ENCODE measurements at regions not wholly inside any gene's neighbourhood (a gene's known extent, or its start where the extent isn't known, plus 50 kb on each side); places are given as distances from the start of the nearest gene placed in this dataset.

DNA sequence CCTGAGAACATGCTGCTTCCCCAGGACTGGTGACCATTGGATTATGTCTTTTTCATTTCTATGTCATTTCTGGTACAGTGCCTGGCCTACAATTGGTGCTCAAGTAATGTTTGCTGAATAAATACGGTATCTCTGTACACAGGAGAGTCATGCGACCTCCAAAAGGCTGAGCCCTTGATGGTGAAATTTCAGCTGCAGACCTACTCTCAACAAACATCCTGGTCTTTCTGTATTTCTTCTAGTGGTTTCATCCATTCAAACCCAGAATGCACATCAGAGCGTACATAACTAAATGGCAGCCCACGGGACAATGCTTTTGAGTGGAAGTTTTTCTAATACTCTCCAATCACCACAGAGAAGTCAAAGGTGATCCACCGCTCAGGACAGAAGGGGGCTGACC lies 62.6 kb upstream of the RPS23 start:
- peaks cover 8 to 14% (median 9%) of the 10 kb centered on the region in 3 donors for H3K4me1 ChIP-seq (ENCODE audit: control insufficient read depth in 3 of 3, insufficient read depth in 3 of 3, low read length in 3 of 3)
- no peak overlapping the region for H3K9ac ChIP-seq (ENCODE audit: low read depth in 1 of 3, low read length in 3 of 3)
- no peak overlapping the region for H3K27ac ChIP-seq (ENCODE audit: low read depth, low read length)
- H3K4me3 ChIP-seq (ENCODE audit: low read length in 3 of 3): no peak overlapping the region
- no peaks in the 10 kb centered on the region for H3K27me3 ChIP-seq (ENCODE audit: control insufficient read depth in 3 of 3, insufficient read depth in 3 of 3, low read length in 3 of 3)
- H3K36me3 ChIP-seq (ENCODE audit: control insufficient read depth in 3 of 3, insufficient read depth in 3 of 3, low read length in 3 of 3): no peaks in the 10 kb centered on the region
- no peaks in the 10 kb centered on the region for H3K9me3 ChIP-seq (ENCODE audit: control insufficient read depth in 3 of 3, low read length in 3 of 3)

DNA sequence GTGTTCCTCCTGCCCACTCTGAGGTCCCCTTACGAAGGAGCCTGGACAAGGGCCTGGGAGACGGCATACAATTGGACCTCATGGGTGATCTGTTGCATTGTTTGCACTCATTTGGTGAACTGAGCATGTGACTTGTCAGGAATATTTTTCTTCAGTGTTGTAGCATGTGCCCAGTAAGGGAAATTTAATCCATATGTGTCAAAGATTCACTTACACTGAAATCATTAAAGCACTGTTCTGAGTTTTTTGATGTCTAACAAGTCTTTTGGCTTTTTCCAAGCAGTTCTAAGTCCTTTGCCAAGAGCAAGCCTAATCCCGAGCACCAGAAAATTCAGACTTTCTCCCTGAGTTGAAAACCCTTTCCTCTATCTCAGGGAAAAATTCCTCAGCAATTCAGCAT lies 61.6 kb upstream of the RPS23 start:
- no peak overlapping the region for H3K27ac ChIP-seq (ENCODE audit: low read depth, low read length)
- no peaks in the 10 kb centered on the region for H3K36me3 ChIP-seq (ENCODE audit: control insufficient read depth in 3 of 3, insufficient read depth in 3 of 3, low read length in 3 of 3)
- no peak overlapping the region for H3K9ac ChIP-seq (ENCODE audit: low read depth in 1 of 3, low read length in 3 of 3)
- H3K9me3 ChIP-seq (ENCODE audit: control insufficient read depth in 3 of 3, low read length in 3 of 3): no peaks in the 10 kb centered on the region
- no peaks in the 10 kb centered on the region for H3K27me3 ChIP-seq (ENCODE audit: control insufficient read depth in 3 of 3, insufficient read depth in 3 of 3, low read length in 3 of 3)
- no peak overlapping the region for H3K4me3 ChIP-seq (ENCODE audit: low read length in 3 of 3)
- peaks cover 18 to 21% (median 18%) of the 10 kb centered on the region in 3 donors for H3K4me1 ChIP-seq (ENCODE audit: control insufficient read depth in 3 of 3, insufficient read depth in 3 of 3, low read length in 3 of 3)

DNA sequence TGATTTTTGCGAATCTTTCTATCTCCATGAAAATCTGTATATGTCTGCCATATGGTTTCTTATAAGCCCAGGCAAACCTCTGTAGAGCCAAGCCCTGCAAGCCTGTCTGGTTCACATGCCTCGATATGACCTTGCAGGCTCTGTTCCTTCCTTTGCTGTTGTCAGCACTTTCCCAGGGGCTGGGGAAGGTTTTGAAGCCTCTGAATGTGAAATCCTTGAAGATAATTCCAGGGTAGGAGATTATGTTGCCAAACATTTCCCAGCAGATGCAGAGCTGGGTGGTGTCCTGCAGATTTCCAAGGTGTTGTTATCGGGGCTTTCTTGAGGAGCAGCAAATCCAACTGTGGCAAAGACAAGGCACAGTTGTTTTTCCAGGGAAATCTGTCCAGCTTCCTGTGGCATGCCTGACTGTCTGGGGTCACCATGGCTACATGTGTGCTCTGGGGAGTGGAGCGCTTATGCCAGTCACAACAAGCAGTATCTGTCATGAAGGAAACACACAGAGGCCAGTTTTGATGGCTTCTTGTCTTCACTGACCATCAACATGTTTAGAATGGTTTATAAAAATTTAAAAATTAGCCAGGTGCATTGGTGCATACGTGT lies 60.7 kb upstream of the RPS23 start:
- H3K4me1 ChIP-seq (ENCODE audit: control insufficient read depth in 3 of 3, insufficient read depth in 3 of 3, low read length in 3 of 3): peaks cover 25 to 28% (median 27%) of the 10 kb centered on the region in 3 donors
- no peak overlapping the region for H3K9ac ChIP-seq (ENCODE audit: low read depth in 1 of 3, low read length in 3 of 3)
- H3K4me3 ChIP-seq (ENCODE audit: low read length in 3 of 3): no peak overlapping the region
- no peaks in the 10 kb centered on the region for H3K9me3 ChIP-seq (ENCODE audit: control insufficient read depth in 3 of 3, low read length in 3 of 3)
- H3K36me3 ChIP-seq (ENCODE audit: control insufficient read depth in 3 of 3, insufficient read depth in 3 of 3, low read length in 3 of 3): no peaks in the 10 kb centered on the region
- H3K27ac ChIP-seq (ENCODE audit: low read depth, low read length): no peak overlapping the region
- no peaks in the 10 kb centered on the region for H3K27me3 ChIP-seq (ENCODE audit: control insufficient read depth in 3 of 3, insufficient read depth in 3 of 3, low read length in 3 of 3)

DNA sequence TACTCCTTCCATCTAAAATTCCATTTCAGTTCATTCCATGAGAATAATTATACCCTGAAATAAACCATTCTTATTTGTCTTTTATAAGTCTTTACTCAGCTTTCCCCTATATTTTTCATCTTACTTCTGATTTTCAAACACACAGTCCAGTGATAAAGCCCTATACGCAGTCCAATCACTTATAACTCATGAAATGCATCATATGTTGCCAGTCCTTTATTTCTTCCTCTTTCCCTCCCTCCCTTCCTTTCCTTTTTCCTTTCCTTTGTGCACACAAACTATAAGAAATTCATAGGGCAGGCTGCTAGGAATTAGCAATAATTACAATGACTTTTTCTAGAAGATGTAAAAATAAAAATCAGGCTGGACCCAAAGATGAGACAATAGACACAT lies 58.8 kb upstream of the RPS23 start:
- Histone ChIP-seq H3K9me3 (ENCODE audit: control insufficient read depth in 3 of 3, low read length in 3 of 3) (no peaks in the 10 kb centered on the region), H3K9ac (ENCODE audit: low read depth in 1 of 3, low read length in 3 of 3) (no peak overlapping the region), H3K4me1 (ENCODE audit: control insufficient read depth in 3 of 3, insufficient read depth in 3 of 3, low read length in 3 of 3) (peaks cover 25 to 30% (median 28%) of the 10 kb centered on the region in 3 donors), H3K36me3 (ENCODE audit: control insufficient read depth in 3 of 3, insufficient read depth in 3 of 3, low read length in 3 of 3) (no peaks in the 10 kb centered on the region), H3K4me3 (ENCODE audit: low read length in 3 of 3) (no peak overlapping the region), H3K27me3 (ENCODE audit: control insufficient read depth in 3 of 3, insufficient read depth in 3 of 3, low read length in 3 of 3) (no peaks in the 10 kb centered on the region), H3K27ac (ENCODE audit: low read depth, low read length) (peak overlapping the region; percentile 73)

DNA sequence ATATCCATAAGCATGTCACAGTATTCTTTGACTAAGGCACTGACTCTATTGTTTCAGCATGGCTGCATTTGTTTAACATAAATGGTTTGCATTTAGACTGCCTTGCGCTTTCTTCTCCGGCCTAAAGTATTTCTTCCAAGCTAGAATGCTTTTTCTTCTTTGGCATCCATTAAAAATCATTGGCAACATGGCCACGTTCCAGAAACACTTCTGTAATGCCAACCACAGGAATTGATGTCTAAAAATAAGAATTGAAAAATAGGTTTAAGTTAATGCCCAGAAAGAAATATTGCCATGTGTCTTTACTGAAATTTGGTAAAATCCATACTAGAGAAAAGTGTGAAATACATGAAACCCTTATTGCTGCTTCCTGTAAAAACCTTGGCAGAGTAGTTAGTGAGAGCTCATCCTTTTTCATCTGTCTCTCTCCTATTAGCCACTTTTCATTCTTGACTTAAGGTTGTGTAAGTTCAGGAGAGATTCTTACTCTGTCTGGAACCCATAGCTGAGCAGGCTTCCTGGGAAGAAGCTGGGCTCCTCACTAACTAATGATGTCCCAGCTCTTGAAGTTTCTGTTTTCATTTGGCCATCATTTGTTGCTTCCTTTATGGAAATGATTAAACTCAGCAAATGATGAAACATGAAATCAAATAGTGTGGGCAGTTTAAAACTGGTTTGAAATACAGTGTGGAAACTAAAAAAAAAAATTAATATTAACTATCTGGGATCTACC lies 58.2 kb upstream of the RPS23 start:
- H3K27ac ChIP-seq (ENCODE audit: low read depth, low read length): peak overlapping the region; percentile 73
- peaks cover 25 to 30% (median 29%) of the 10 kb centered on the region in 3 donors for H3K4me1 ChIP-seq (ENCODE audit: control insufficient read depth in 3 of 3, insufficient read depth in 3 of 3, low read length in 3 of 3)
- no peaks in the 10 kb centered on the region for H3K27me3 ChIP-seq (ENCODE audit: control insufficient read depth in 3 of 3, insufficient read depth in 3 of 3, low read length in 3 of 3)

DNA sequence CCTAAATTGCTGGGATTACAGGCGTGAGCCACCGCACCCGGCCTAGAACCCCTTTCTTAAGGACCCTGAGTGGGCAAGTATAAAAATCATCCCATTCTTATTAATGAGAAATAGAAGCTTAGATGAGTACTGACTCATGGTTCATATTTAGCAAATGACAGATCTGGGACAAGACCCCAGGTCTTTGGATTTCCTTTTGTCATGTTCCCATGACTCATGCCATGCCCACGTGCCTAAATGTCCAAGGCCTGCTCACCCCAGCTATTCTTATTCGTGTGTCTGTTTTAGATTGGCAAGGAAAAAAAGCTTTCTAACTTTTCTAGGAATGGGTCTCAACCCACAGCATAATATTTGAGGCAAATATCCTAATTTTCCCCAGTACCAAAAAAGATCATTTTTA lies 57.7 kb upstream of the RPS23 start:
- Histone ChIP-seq H3K4me3 (ENCODE audit: low read length in 3 of 3) (no peak overlapping the region), H3K27me3 (ENCODE audit: control insufficient read depth in 3 of 3, insufficient read depth in 3 of 3, low read length in 3 of 3) (no peaks in the 10 kb centered on the region), H3K4me1 (ENCODE audit: control insufficient read depth in 3 of 3, insufficient read depth in 3 of 3, low read length in 3 of 3) (peaks cover 25 to 34% (median 33%) of the 10 kb centered on the region in 3 donors), H3K9me3 (ENCODE audit: control insufficient read depth in 3 of 3, low read length in 3 of 3) (no peaks in the 10 kb centered on the region), H3K36me3 (ENCODE audit: control insufficient read depth in 3 of 3, insufficient read depth in 3 of 3, low read length in 3 of 3) (no peaks in the 10 kb centered on the region), H3K27ac (ENCODE audit: low read depth, low read length) (peak overlapping the region; percentile 73), H3K9ac (ENCODE audit: low read depth in 1 of 3, low read length in 3 of 3) (no peak overlapping the region)

More for the DNA sequence above, 58.2 kb upstream of the RPS23 start:
- no peaks in the 10 kb centered on the region for H3K9me3 ChIP-seq (ENCODE audit: control insufficient read depth in 3 of 3, low read length in 3 of 3)
- no peaks in the 10 kb centered on the region for H3K36me3 ChIP-seq (ENCODE audit: control insufficient read depth in 3 of 3, insufficient read depth in 3 of 3, low read length in 3 of 3)
- H3K4me3 ChIP-seq (ENCODE audit: low read length in 3 of 3): no peak overlapping the region
- no peak overlapping the region for H3K9ac ChIP-seq (ENCODE audit: low read depth in 1 of 3, low read length in 3 of 3)

DNA sequence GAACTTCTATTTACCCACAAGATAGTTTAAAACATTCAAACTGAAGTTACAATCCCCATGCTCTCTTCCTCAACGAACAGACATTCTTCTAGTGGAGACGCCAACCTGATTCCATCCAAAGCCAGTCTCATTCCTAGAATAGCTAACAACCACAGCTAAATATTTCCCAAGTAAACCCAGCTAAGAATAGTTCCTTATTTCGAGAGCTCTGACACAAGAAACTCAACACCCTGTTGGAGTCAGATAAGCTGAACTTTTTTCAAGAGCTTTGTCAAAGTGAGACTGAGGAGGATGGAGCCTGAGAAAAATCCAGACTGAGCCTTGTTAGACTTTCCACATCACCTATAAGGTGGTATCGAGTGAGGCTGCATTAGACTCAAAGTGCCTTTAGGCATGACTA lies 56.7 kb upstream of the RPS23 start:
- H3K4me1 ChIP-seq (ENCODE audit: control insufficient read depth in 3 of 3, insufficient read depth in 3 of 3, low read length in 3 of 3): peaks cover 25 to 38% (median 34%) of the 10 kb centered on the region in 3 donors
- H3K9ac ChIP-seq (ENCODE audit: low read depth in 1 of 3, low read length in 3 of 3): peak overlapping the region; percentile 0 to 36 (median 34)
- no peaks in the 10 kb centered on the region for H3K36me3 ChIP-seq (ENCODE audit: control insufficient read depth in 3 of 3, insufficient read depth in 3 of 3, low read length in 3 of 3)
- peak overlapping the region in 2 of 3 donors; percentile 18 to 48 for H3K4me3 ChIP-seq (ENCODE audit: low read length in 3 of 3)
- peak overlapping the region; percentile 73 for H3K27ac ChIP-seq (ENCODE audit: low read depth, low read length)
- H3K9me3 ChIP-seq (ENCODE audit: control insufficient read depth in 3 of 3, low read length in 3 of 3): no peaks in the 10 kb centered on the region
- no peaks in the 10 kb centered on the region for H3K27me3 ChIP-seq (ENCODE audit: control insufficient read depth in 3 of 3, insufficient read depth in 3 of 3, low read length in 3 of 3)

DNA sequence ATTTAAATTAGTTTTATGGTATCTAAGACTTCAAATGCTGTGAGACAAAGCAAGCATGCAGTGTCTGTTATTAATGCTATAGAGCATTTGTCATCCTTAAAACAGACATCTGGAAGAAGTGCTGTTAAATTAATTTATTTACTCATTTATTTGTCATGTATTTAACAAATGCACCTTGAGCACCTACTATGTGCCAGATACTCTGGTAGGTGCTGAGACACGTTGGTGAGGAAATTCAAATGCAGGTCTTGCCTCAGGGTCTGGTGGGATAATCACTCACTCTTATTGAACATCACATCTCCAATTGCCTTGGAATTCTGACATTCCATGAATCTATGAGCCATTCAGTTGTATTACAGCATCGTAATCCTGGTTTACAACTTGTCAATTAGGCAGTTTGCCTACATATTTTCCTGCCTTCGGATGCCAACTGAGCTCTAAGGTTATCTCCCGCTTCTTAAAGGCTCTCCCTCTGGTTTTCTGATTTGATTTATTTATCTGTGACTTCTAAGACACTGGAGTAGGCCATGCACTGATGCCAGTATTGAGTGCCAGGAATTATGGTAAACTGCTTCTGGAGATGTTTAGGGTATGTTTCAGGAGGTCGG lies 56.0 kb upstream of the RPS23 start:
- H3K4me1 ChIP-seq (ENCODE audit: control insufficient read depth in 3 of 3, insufficient read depth in 3 of 3, low read length in 3 of 3): peaks cover 25 to 38% (median 32%) of the 10 kb centered on the region in 3 donors
- peak overlapping the region in 2 of 3 donors; percentile 18 to 48 for H3K4me3 ChIP-seq (ENCODE audit: low read length in 3 of 3)
- no peaks in the 10 kb centered on the region for H3K9me3 ChIP-seq (ENCODE audit: control insufficient read depth in 3 of 3, low read length in 3 of 3)
- H3K27me3 ChIP-seq (ENCODE audit: control insufficient read depth in 3 of 3, insufficient read depth in 3 of 3, low read length in 3 of 3): no peaks in the 10 kb centered on the region
- H3K27ac ChIP-seq (ENCODE audit: low read depth, low read length): peak overlapping the region; percentile 73
- H3K9ac ChIP-seq (ENCODE audit: low read depth in 1 of 3, low read length in 3 of 3): peak overlapping the region in 1 of 3 donors; percentile 36
- no peaks in the 10 kb centered on the region for H3K36me3 ChIP-seq (ENCODE audit: control insufficient read depth in 3 of 3, insufficient read depth in 3 of 3, low read length in 3 of 3)

DNA sequence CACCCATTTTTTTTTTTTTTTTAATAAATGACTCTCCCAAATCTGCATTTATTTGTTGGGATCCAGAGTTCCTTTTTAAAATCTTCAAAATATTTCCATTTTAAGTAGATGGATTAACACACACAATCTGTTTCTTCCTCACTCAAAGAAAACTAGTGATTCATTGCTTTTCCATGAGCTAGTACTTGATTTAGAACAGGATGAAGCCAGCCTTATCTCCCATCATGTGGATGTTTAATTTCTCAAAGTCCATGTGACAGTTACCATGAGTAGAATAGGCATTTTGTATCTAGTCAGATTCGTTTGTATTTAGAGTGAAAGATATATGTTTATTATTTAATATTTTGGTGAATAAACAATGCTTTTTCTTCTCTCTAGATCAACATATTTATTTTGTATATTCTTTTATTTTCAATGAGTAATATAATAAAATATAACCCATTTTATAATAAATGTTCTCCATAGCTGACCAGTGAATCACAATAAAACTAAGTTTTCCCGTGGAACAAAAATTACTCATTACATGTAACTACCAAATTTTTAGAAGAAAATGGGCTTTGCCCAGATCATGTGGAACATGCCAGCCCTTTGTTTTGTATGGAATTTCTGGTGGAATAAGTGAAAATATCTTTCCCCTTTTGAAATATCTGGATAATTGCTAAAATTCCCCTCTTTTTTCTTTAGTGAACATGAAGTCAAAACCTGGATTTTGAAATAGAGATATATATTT lies 54.9 kb upstream of the RPS23 start:
- Histone ChIP-seq H3K4me1 (ENCODE audit: control insufficient read depth in 3 of 3, insufficient read depth in 3 of 3, low read length in 3 of 3) (peaks cover 22 to 38% (median 27%) of the 10 kb centered on the region in 3 donors), H3K9ac (ENCODE audit: low read depth in 1 of 3, low read length in 3 of 3) (no peak overlapping the region), H3K27ac (ENCODE audit: low read depth, low read length) (no peak overlapping the region), H3K9me3 (ENCODE audit: control insufficient read depth in 3 of 3, low read length in 3 of 3) (no peaks in the 10 kb centered on the region), H3K36me3 (ENCODE audit: control insufficient read depth in 3 of 3, insufficient read depth in 3 of 3, low read length in 3 of 3) (no peaks in the 10 kb centered on the region), H3K27me3 (ENCODE audit: control insufficient read depth in 3 of 3, insufficient read depth in 3 of 3, low read length in 3 of 3) (no peaks in the 10 kb centered on the region), H3K4me3 (ENCODE audit: low read length in 3 of 3) (no peak overlapping the region)

All from skeletal muscle tissue (tissue), 3 donors.